Fibroblast of lung (primary cell): ENCODE measurements at regions not wholly inside any gene's neighbourhood (a gene's known extent, or its start where the extent isn't known, plus 50 kb on each side); places are given as distances from the start of the nearest gene placed in this dataset.
A peak's percentile ranks its signal among the peaks of the same experiment; 100 is the strongest.

Experiments
- DNase-seq, 2 donors: peaks; one replicate each; pipeline versions ENCODE4 v3.0.0 to v3.0.0-alpha.2; 2010; ENCODE audit warnings: low read depth in 2 of 2
- H2AFZ ChIP-seq: 2 replicates; pipeline ENCODE4 v1.5.1; 2012; ENCODE audit warnings: low read length, control low read depth, inconsistent platforms
- H3K27ac ChIP-seq: 2 replicates; pipeline ENCODE4 v1.5.1; 2011; ENCODE audit warnings: low read length, control low read depth; ENCODE audit not compliant: insufficient read depth
- H3K27me3 ChIP-seq: 2 replicates; pipeline ENCODE4 v1.5.1; 2011; ENCODE audit warnings: mild to moderate bottlenecking, low read length; ENCODE audit not compliant: control insufficient read depth, insufficient read depth
- H3K36me3 ChIP-seq: 2 replicates; pipeline ENCODE4 v1.5.1; 2011; ENCODE audit warnings: low read length; ENCODE audit not compliant: control insufficient read depth, insufficient read depth
- H3K4me1 ChIP-seq: 2 replicates; pipeline ENCODE4 v1.5.1; 2011; ENCODE audit warnings: low read length; ENCODE audit not compliant: control insufficient read depth, insufficient read depth; ENCODE audit errors: extremely low read depth
- H3K4me2 ChIP-seq: 2 replicates; pipeline ENCODE4 v1.5.1; 2011; ENCODE audit warnings: low read length, control low read depth; ENCODE audit not compliant: insufficient read depth; ENCODE audit errors: extremely low read depth
- H3K4me3 ChIP-seq, 4 experiments: fragments of 200-600 bp in 1 of 4; sonication (generic) in 1 of 4; replicated peaks in 1 of 4; 2 replicates each; pipeline ENCODE4 v1.5.1; 2011 to 2016; ENCODE audit warnings: low read length in 4 of 4, low read depth in 3 of 4, mild to moderate bottlenecking in 3 of 4, control low read depth in 2 of 4, inconsistent platforms in 1 of 4, mixed read lengths in 1 of 4; ENCODE audit not compliant: insufficient read depth in 1 of 4; ENCODE audit errors: control extremely low read depth in 1 of 4
- H3K79me2 ChIP-seq: 2 replicates; pipeline ENCODE4 v1.5.1; 2012; ENCODE audit warnings: mild to moderate bottlenecking, low read length, inconsistent platforms; ENCODE audit not compliant: control insufficient read depth, insufficient read depth
- H3K9ac ChIP-seq: 2 replicates; pipeline ENCODE4 v1.5.1; 2011; ENCODE audit warnings: mild to moderate bottlenecking, low read length, control low read depth; ENCODE audit not compliant: insufficient read depth
- H3K9me3 ChIP-seq: 2 replicates; pipeline ENCODE4 v1.5.1; 2012; ENCODE audit warnings: low read depth, low read length; ENCODE audit not compliant: control insufficient read depth, insufficient read depth
- H4K20me1 ChIP-seq: 2 replicates; pipeline ENCODE4 v1.5.1; 2011; ENCODE audit warnings: low read length; ENCODE audit not compliant: control insufficient read depth, insufficient read depth; ENCODE audit errors: extremely low read depth
- EZH2 ChIP-seq: IDR thresholded peaks from 2 replicates; pipeline ENCODE4 v1.5.1; 2012; ENCODE audit warnings: low read length, control low read depth, mild to moderate bottlenecking; ENCODE audit errors: missing control alignments
- TF ChIP-seq, protein P1 (sequence below), 2 donors: IDR thresholded peaks in 1 of 2; conservative IDR thresholded peaks in 1 of 2; 1 replicate in 1 of 2; 2 replicates in 1 of 2; pipeline ENCODE4 v1.5.1; 2011 to 2012; ENCODE audit warnings: low read length in 2 of 2, control low read depth in 1 of 2, inconsistent platforms in 1 of 2, low read depth in 1 of 2, mild to moderate bottlenecking in 1 of 2

DNA sequence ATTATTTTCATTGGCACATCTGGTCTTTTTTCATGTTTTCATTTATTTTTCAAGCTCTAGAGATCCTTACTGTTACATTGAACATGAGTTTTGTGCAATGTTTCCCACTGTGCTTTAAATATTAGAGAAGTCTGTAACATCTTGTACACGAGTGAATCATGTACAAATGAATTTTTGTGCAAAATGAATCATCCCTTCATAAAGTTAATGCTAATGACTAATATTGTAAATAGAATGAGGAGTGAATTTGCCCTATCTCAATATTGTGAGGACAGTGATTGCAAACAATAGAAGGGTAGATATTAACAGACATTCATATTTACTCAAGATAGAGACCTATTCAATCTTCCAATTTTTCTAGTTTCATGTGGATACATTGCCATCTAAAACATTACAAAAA lies 463.3 kb upstream of the FOXG1 start:
- no peaks in the 10 kb centered on the region for H3K36me3 ChIP-seq
- no peaks in the 10 kb centered on the region for H3K4me1 ChIP-seq
- H4K20me1 ChIP-seq: no peaks in the 10 kb centered on the region
- no peaks in the 10 kb centered on the region for H3K9me3 ChIP-seq
- no peak overlapping the region for H3K9ac ChIP-seq
- no peaks in the 10 kb centered on the region for H3K79me2 ChIP-seq
- H3K27me3 ChIP-seq: no peaks in the 10 kb centered on the region
- no peak overlapping the region for H2AFZ ChIP-seq
- peak; percentile 2 to 61 for DNase-seq
- no peak overlapping the region for H3K27ac ChIP-seq
- H3K4me3 ChIP-seq: no peak overlapping the region
- H3K4me2 ChIP-seq: no peak overlapping the region
- TF ChIP-seq EZH2: no peak
- TF ChIP-seq, protein P1, sequence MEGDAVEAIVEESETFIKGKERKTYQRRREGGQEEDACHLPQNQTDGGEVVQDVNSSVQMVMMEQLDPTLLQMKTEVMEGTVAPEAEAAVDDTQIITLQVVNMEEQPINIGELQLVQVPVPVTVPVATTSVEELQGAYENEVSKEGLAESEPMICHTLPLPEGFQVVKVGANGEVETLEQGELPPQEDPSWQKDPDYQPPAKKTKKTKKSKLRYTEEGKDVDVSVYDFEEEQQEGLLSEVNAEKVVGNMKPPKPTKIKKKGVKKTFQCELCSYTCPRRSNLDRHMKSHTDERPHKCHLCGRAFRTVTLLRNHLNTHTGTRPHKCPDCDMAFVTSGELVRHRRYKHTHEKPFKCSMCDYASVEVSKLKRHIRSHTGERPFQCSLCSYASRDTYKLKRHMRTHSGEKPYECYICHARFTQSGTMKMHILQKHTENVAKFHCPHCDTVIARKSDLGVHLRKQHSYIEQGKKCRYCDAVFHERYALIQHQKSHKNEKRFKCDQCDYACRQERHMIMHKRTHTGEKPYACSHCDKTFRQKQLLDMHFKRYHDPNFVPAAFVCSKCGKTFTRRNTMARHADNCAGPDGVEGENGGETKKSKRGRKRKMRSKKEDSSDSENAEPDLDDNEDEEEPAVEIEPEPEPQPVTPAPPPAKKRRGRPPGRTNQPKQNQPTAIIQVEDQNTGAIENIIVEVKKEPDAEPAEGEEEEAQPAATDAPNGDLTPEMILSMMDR (conservative IDR thresholded peaks at IDR 0.05 in 1 of 2, IDR thresholded peaks at IDR 0.05 in 1 of 2; ENCODE audit: low read depth in 1 of 2, low read length in 2 of 2): no peak

DNA sequence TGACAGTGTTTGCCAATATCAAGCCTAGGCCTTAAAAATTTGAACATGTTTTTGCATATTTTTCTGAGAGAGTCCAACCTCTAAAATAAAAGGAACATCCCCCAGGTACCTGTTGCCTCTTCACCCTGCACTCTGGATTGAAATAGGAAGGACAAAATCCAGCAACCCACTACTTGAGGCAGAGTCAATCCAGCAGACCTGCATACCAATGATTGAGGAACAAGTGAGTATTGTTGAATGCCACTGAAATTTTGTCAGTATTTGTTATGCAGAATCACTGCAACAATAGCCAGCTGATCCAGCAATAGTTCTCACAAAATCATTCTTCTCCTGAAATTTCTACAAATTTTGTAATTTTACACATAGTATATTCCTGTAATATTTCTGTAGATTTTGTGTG lies 460.6 kb upstream of the FOXG1 start:
- Histone ChIP-seq H3K36me3 (no peaks in the 10 kb centered on the region), H4K20me1 (no peaks in the 10 kb centered on the region), H3K9me3 (no peaks in the 10 kb centered on the region), H3K4me2 (no peak overlapping the region), H3K9ac (no peak overlapping the region), H3K79me2 (no peaks in the 10 kb centered on the region), H3K27ac (no peak overlapping the region), H2AFZ (no peak overlapping the region), H3K4me1 (no peaks in the 10 kb centered on the region), H3K27me3 (no peaks in the 10 kb centered on the region), H3K4me3 (no peak overlapping the region)
- no peak for DNase-seq
- TF ChIP-seq, protein P1 (conservative IDR thresholded peaks at IDR 0.05 in 1 of 2, IDR thresholded peaks at IDR 0.05 in 1 of 2; ENCODE audit: low read depth in 1 of 2, low read length in 2 of 2): no peak
- TF ChIP-seq EZH2: no peak

DNA sequence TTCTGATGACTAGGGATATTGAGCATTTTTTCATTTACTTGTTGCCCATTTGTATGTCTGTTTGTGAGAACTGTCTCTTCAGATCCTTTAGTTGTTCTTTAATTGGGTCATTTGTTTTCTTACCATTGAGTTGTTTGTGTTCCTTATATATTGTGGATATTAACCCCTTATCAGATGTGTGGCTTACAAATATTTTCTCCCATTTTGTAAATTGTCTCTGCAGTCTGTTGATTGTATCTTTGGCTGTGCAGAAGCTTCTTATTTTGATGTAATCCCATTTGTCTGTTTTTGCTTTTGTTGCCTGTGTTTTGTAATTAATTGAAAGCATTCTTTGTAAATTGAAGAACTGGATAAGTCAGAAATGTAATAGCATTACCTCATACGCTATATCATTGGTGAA lies 459.1 kb upstream of the FOXG1 start:
- DNase-seq: no peak
- Histone ChIP-seq H3K9me3 (no peaks in the 10 kb centered on the region), H3K9ac (no peak overlapping the region), H2AFZ (no peak overlapping the region), H3K79me2 (no peaks in the 10 kb centered on the region), H3K36me3 (no peaks in the 10 kb centered on the region), H3K4me3 (no peak overlapping the region), H3K4me2 (no peak overlapping the region), H3K27me3 (no peaks in the 10 kb centered on the region), H3K27ac (no peak overlapping the region), H3K4me1 (no peaks in the 10 kb centered on the region), H4K20me1 (no peaks in the 10 kb centered on the region)
- TF ChIP-seq EZH2: no peak
- TF ChIP-seq, protein P1 (conservative IDR thresholded peaks at IDR 0.05 in 1 of 2, IDR thresholded peaks at IDR 0.05 in 1 of 2; ENCODE audit: low read depth in 1 of 2, low read length in 2 of 2): no peak
